ENCODE measurements at regions not wholly inside any gene's neighbourhood (a gene's known extent, or its start where the extent isn't known, plus 50 kb on each side); places are given as distances from the start of the nearest gene placed in this dataset.

DNA sequence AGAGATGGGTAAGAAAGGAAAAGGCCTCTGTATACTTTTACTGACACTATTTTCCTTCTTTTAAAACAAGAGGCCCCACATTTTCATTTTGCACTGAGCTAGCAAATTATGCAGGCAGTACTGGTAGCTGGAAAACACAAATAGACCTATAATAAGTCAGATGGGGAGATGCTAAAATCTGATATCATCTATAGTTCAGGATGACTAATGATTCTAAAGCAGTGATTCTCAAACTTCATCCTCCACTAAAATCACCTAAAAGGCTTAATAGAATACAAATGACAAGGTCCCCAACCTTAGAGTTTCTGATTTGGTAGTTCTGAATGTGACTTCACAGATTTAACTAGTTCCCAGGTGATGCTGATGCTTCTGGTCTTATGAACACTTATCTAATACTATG, 247.3 kb upstream of the DIPK2B start:
- no peaks in the 10 kb centered on the region for H3K79me2 ChIP-seq (ENCODE audit: control insufficient read depth, insufficient read depth, low read length)

More for the DNA sequence above, 247.3 kb upstream of the DIPK2B start:
- no peaks in the 10 kb centered on the region for H4K20me1 ChIP-seq (replicated peaks; ENCODE audit: control insufficient read depth, insufficient read depth, low read length)
- H3K4me1 ChIP-seq (replicated peaks in 1 of 2; ENCODE audit: control insufficient read depth in 2 of 2, insufficient read depth in 2 of 2, low read length in 2 of 2) = no peaks in the 10 kb centered on the region
- H3K9me1 ChIP-seq (ENCODE audit: control insufficient read depth, insufficient read depth, low read length) = no peaks in the 10 kb centered on the region
- in situ Hi-C loops (cut with MboI) (no loop called here), intact Hi-C loops (cut with micrococcal nuclease) (no loop called here)
- DNase-seq (ENCODE audit: extremely low read depth in 1 of 4, low spot score in 3 of 4) = no peak
- ATAC-seq = no peak
- no peak overlapping the region for H3K9ac ChIP-seq (ENCODE audit: insufficient read depth in 1 of 2, low read depth in 2 of 2, low read length in 2 of 2)
- TF ChIP-seq HCFC1 (IDR thresholded peaks at IDR 0.05; ENCODE audit: low read depth, low read length) (no peak), BRCA1 (IDR thresholded peaks at IDR 0.05) (no peak), BRCA1 (CRISPR knock-in tag; IDR thresholded peaks at IDR 0.05) (no peak), ZNF696 (CRISPR knock-in tag; conservative IDR thresholded peaks at IDR 0.05) (no peak), E2F3 (CRISPR knock-in tag; IDR thresholded peaks at IDR 0.05) (no peak), ELF1 (tag; IDR thresholded peaks at IDR 0.05) (no peak), STAT5B (CRISPR knock-in tag; IDR thresholded peaks at IDR 0.05) (no peak), RHOXF2B (CRISPR knock-in tag; conservative IDR thresholded peaks at IDR 0.05) (no peak), ZNF311 (CRISPR knock-in tag; IDR thresholded peaks at IDR 0.05) (no peak), NFE2 (IDR thresholded peaks at IDR 0.05; ENCODE audit: low read depth) (no peak), TCF3 (CRISPR knock-in tag; IDR thresholded peaks at IDR 0.05) (no peak), NFE2L1 (tag; IDR thresholded peaks at IDR 0.05; ENCODE audit: borderline replicate concordance, low read depth) (no peak), SIRT6 (IDR thresholded peaks at IDR 0.05; ENCODE audit: low read depth, low read length) (no peak), ADNP (tag; IDR thresholded peaks at IDR 0.05) (no peak), ZNF174 (CRISPR knock-in tag; IDR thresholded peaks at IDR 0.05) (no peak), MTA3 (IDR thresholded peaks at IDR 0.05; ENCODE audit: borderline replicate concordance) (no peak), YY1 (IDR thresholded peaks at IDR 0.05; ENCODE audit: borderline replicate concordance in 1 of 3, control insufficient read depth in 1 of 3, extremely low read depth in 1 of 3, insufficient read depth in 3 of 3, insufficient read length in 1 of 3, insufficient replicate concordance in 2 of 3, low read depth in 1 of 3, low read length in 2 of 3) (no peak)
- TF ChIP-seq, protein P1, sequence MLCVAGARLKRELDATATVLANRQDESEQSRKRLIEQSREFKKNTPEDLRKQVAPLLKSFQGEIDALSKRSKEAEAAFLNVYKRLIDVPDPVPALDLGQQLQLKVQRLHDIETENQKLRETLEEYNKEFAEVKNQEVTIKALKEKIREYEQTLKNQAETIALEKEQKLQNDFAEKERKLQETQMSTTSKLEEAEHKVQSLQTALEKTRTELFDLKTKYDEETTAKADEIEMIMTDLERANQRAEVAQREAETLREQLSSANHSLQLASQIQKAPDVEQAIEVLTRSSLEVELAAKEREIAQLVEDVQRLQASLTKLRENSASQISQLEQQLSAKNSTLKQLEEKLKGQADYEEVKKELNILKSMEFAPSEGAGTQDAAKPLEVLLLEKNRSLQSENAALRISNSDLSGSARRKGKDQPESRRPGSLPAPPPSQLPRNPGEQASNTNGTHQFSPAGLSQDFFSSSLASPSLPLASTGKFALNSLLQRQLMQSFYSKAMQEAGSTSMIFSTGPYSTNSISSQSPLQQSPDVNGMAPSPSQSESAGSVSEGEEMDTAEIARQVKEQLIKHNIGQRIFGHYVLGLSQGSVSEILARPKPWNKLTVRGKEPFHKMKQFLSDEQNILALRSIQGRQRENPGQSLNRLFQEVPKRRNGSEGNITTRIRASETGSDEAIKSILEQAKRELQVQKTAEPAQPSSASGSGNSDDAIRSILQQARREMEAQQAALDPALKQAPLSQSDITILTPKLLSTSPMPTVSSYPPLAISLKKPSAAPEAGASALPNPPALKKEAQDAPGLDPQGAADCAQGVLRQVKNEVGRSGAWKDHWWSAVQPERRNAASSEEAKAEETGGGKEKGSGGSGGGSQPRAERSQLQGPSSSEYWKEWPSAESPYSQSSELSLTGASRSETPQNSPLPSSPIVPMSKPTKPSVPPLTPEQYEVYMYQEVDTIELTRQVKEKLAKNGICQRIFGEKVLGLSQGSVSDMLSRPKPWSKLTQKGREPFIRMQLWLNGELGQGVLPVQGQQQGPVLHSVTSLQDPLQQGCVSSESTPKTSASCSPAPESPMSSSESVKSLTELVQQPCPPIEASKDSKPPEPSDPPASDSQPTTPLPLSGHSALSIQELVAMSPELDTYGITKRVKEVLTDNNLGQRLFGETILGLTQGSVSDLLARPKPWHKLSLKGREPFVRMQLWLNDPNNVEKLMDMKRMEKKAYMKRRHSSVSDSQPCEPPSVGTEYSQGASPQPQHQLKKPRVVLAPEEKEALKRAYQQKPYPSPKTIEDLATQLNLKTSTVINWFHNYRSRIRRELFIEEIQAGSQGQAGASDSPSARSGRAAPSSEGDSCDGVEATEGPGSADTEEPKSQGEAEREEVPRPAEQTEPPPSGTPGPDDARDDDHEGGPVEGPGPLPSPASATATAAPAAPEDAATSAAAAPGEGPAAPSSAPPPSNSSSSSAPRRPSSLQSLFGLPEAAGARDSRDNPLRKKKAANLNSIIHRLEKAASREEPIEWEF (CRISPR knock-in tag; IDR thresholded peaks at IDR 0.05) = no peak
- TF ChIP-seq, protein P2, sequence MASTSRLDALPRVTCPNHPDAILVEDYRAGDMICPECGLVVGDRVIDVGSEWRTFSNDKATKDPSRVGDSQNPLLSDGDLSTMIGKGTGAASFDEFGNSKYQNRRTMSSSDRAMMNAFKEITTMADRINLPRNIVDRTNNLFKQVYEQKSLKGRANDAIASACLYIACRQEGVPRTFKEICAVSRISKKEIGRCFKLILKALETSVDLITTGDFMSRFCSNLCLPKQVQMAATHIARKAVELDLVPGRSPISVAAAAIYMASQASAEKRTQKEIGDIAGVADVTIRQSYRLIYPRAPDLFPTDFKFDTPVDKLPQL (IDR thresholded peaks at IDR 0.05; ENCODE audit: extremely low read depth, insufficient read length) = no peak
- no peaks in the 10 kb centered on the region for H3K36me3 ChIP-seq (ENCODE audit: control insufficient read depth, insufficient read depth, low read length)
- H3K4me2 ChIP-seq (ENCODE audit: insufficient read depth, low read length) = no peak overlapping the region
- H3K27me3 ChIP-seq (ENCODE audit: control insufficient read depth in 2 of 2, insufficient read depth in 2 of 2, low read length in 2 of 2) = no peaks in the 10 kb centered on the region
- POLR2A ChIA-PET = no interaction called here
- H3K27ac ChIP-seq (ENCODE audit: extremely low read depth, low read depth, low read length) = no peak overlapping the region
- CTCF ChIA-PET (ENCODE audit: low intra/inter-chr PET ratio) = no interaction called here
- no peaks in the 10 kb centered on the region for H3K9me3 ChIP-seq (replicated peaks; ENCODE audit: control insufficient read depth, insufficient read depth, low read depth, low read length)
- H2AFZ ChIP-seq (ENCODE audit: low read depth, low read length) = no peak overlapping the region
- FAIRE-seq = no peak
- no peak overlapping the region for H3K4me3 ChIP-seq
- no TSS peak for BruUV-seq (replicated peaks)
